Smooth muscle cell (in vitro differentiated cells): ENCODE measurements at regions not wholly inside any gene's neighbourhood (a gene's known extent, or its start where the extent isn't known, plus 50 kb on each side); places are given as distances from the start of the nearest gene placed in this dataset.

ENCODE experiments used
- DNase-seq: peaks from one replicate; lab custom pipeline; 2025; ENCODE audit not compliant: unreplicated experiment; lab: John Stamatoyannopoulos, UW
- H2AFZ ChIP-seq: fragments of 200-600 bp; sonication (generic); 2 replicates; pipeline ENCODE4 v1.6.0; 2016; ENCODE audit warnings: antibody characterized with exemption, low read depth, mild to moderate bottlenecking
- H3F3A ChIP-seq: fragments of 200-600 bp; sonication (generic); 2 replicates; pipeline ENCODE4 v1.6.0; 2017; ENCODE audit warnings: antibody characterized with exemption, low read depth
- H3K27ac ChIP-seq: fragments of 200-600 bp; sonication (generic); 2 replicates; pipeline ENCODE4 v1.5.1; 2016; ENCODE audit warnings: low read depth, mild to moderate bottlenecking
- H3K27me3 ChIP-seq: fragments of 200-600 bp; sonication (generic); 2 replicates; pipeline ENCODE4 v1.6.1; 2016; ENCODE audit warnings: low read depth, mild to moderate bottlenecking
- H3K36me3 ChIP-seq: fragments of 200-600 bp; sonication (generic); 2 replicates; pipeline ENCODE4 v1.5.1; 2016; ENCODE audit warnings: low read depth
- H3K4me1 ChIP-seq: fragments of 200-600 bp; sonication (generic); 2 replicates; pipeline ENCODE4 v1.5.1; 2016; ENCODE audit warnings: low read depth
- H3K4me2 ChIP-seq: fragments of 200-600 bp; sonication (generic); 2 replicates; pipeline ENCODE4 v1.6.0; 2016; ENCODE audit warnings: mild to moderate bottlenecking
- H3K4me3 ChIP-seq: fragments of 200-600 bp; sonication (generic); 2 replicates; pipeline ENCODE4 v1.5.1; 2016; ENCODE audit warnings: mild to moderate bottlenecking
- H3K79me2 ChIP-seq: fragments of 200-600 bp; sonication (generic); 2 replicates; pipeline ENCODE4 v1.6.0; 2016; ENCODE audit warnings: low read depth, mild to moderate bottlenecking
- H3K9ac ChIP-seq: fragments of 200-600 bp; sonication (generic); 2 replicates; pipeline ENCODE4 v1.6.0; 2016; ENCODE audit warnings: low read depth
- H3K9me3 ChIP-seq: fragments of 200-600 bp; sonication (generic); replicated peaks from 2 replicates; pipeline ENCODE4 v1.5.1; 2016; ENCODE audit warnings: low read depth
- H4K20me1 ChIP-seq: fragments of 200-600 bp; sonication (generic); 2 replicates; pipeline ENCODE4 v1.6.0; 2016; ENCODE audit warnings: low read depth
- CTCF ChIP-seq: fragments of 200-600 bp; sonication (generic); IDR thresholded peaks from 2 replicates; pipeline ENCODE4 v1.5.1; 2017; ENCODE audit warnings: borderline replicate concordance, mild to moderate bottlenecking, antibody characterized with exemption; ENCODE audit not compliant: insufficient read depth, poor library complexity, severe bottlenecking
- WGBS: methylation state at CpG from one replicate; pipeline ENCODE4 v1.1.7; 2016; ENCODE audit warnings: low lambda C conversion rate; 5-methylcytosine and 5-hydroxymethylcytosine counted together

GRCh38 chr14:49951229-49951607 lies 58.3 kb downstream of the ARF6 start:
- Histone ChIP-seq H3K27ac (peak overlapping the region; percentile 24), H3K4me1 (peaks cover 2% of the 10 kb centered on the region), H3K36me3 (no peaks in the 10 kb centered on the region), H4K20me1 (no peaks in the 10 kb centered on the region), H3K9ac (no peak overlapping the region), H3K4me3 (no peak overlapping the region), H3K4me2 (no peak overlapping the region), H3F3A (peaks cover 4% of the 10 kb centered on the region), H3K9me3 (no peaks in the 10 kb centered on the region), H3K79me2 (no peaks in the 10 kb centered on the region), H2AFZ (no peak overlapping the region), H3K27me3 (no peaks in the 10 kb centered on the region)
- DNase-seq = no peak
- WGBS = 81% methylated on average over 1 of the region's 1 CpG
- TF ChIP-seq CTCF = no peak

GRCh38 chr14:49951691-49952345 lies 58.9 kb downstream of the ARF6 start:
- Histone ChIP-seq H3K4me1 (no peaks in the 10 kb centered on the region), H3K79me2 (no peaks in the 10 kb centered on the region), H3K4me3 (no peak overlapping the region), H3K9me3 (no peaks in the 10 kb centered on the region), H3K9ac (no peak overlapping the region), H3K27me3 (no peaks in the 10 kb centered on the region), H4K20me1 (no peaks in the 10 kb centered on the region), H3F3A (no peaks in the 10 kb centered on the region), H3K4me2 (no peak overlapping the region), H3K36me3 (no peaks in the 10 kb centered on the region), H3K27ac (no peak overlapping the region), H2AFZ (no peak overlapping the region)
- WGBS = 95% methylated on average over 3 of the region's 3 CpGs
- no peak for DNase-seq
- TF ChIP-seq CTCF = no peak

GRCh38 chr14:49953196-49953595 lies 60.3 kb downstream of the ARF6 start:
- Histone ChIP-seq H3K4me1 (no peaks in the 10 kb centered on the region), H3K27ac (peak overlapping the region; percentile 9), H3K36me3 (no peaks in the 10 kb centered on the region), H3K79me2 (no peaks in the 10 kb centered on the region), H3K9me3 (no peaks in the 10 kb centered on the region), H2AFZ (no peak overlapping the region), H3K27me3 (no peaks in the 10 kb centered on the region), H4K20me1 (no peaks in the 10 kb centered on the region), H3F3A (no peaks in the 10 kb centered on the region), H3K4me2 (no peak overlapping the region), H3K4me3 (no peak overlapping the region), H3K9ac (no peak overlapping the region)
- no peak for DNase-seq
- no peak for TF ChIP-seq CTCF

GRCh38 chr14:49954171-49954631 lies 61.3 kb downstream of the ARF6 start:
- no peaks in the 10 kb centered on the region for H3K27me3 ChIP-seq
- DNase-seq = no peak
- peak overlapping the region; percentile 23 for H3K27ac ChIP-seq
- H4K20me1 ChIP-seq = no peaks in the 10 kb centered on the region
- peak overlapping the region; percentile 0 for H3K4me2 ChIP-seq
- no peaks in the 10 kb centered on the region for H3K4me1 ChIP-seq
- H2AFZ ChIP-seq = no peak overlapping the region
- H3K79me2 ChIP-seq = no peaks in the 10 kb centered on the region
- TF ChIP-seq CTCF = no peak
- H3K4me3 ChIP-seq = no peak overlapping the region
- H3K9ac ChIP-seq = no peak overlapping the region
- WGBS = 69% methylated on average over 2 of the region's 2 CpGs
- no peaks in the 10 kb centered on the region for H3K36me3 ChIP-seq
- no peaks in the 10 kb centered on the region for H3K9me3 ChIP-seq
- H3F3A ChIP-seq = no peaks in the 10 kb centered on the region
